ENCODE measurements at regions not wholly inside any gene's neighbourhood (a gene's known extent, or its start where the extent isn't known, plus 50 kb on each side); places are given as distances from the start of the nearest gene placed in this dataset.
A peak's percentile ranks its signal among the peaks of the same experiment; 100 is the strongest.
"Not testable (repeated sequence)": the region's sequence is repeated elsewhere in the genome, so short reads cannot be mapped to it uniquely, and the experiment has no call there.

DNA sequence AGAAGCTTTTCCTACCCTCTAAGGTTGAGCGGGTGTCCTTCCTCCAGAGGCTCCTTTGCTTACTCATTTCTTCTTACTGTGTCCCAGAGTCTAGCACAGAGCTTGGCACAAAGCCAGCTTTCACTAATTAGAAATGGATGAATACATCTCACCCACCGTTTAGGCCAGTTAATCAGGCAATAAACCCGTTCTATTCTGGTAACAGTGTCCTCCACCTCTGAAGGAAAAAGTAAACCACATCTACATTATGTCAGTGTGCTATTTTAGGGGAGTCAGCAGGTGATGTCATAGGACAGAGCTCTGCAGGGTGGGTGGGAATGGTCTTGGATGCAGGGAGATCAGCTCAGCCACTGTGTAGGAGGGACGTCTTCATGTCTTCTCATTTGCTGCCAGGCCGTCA lies 109.2 kb downstream of the OSTF1 start:
- TF ChIP-seq, protein P1, sequence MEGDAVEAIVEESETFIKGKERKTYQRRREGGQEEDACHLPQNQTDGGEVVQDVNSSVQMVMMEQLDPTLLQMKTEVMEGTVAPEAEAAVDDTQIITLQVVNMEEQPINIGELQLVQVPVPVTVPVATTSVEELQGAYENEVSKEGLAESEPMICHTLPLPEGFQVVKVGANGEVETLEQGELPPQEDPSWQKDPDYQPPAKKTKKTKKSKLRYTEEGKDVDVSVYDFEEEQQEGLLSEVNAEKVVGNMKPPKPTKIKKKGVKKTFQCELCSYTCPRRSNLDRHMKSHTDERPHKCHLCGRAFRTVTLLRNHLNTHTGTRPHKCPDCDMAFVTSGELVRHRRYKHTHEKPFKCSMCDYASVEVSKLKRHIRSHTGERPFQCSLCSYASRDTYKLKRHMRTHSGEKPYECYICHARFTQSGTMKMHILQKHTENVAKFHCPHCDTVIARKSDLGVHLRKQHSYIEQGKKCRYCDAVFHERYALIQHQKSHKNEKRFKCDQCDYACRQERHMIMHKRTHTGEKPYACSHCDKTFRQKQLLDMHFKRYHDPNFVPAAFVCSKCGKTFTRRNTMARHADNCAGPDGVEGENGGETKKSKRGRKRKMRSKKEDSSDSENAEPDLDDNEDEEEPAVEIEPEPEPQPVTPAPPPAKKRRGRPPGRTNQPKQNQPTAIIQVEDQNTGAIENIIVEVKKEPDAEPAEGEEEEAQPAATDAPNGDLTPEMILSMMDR (conservative IDR thresholded peaks at IDR 0.05; ENCODE audit: low read depth, low read length) = no peak
- H3K4me3 ChIP-seq (ENCODE audit: low read length) = no peak overlapping the region
- DNase-seq (ENCODE audit: low read depth) = peak; percentile 35

DNA sequence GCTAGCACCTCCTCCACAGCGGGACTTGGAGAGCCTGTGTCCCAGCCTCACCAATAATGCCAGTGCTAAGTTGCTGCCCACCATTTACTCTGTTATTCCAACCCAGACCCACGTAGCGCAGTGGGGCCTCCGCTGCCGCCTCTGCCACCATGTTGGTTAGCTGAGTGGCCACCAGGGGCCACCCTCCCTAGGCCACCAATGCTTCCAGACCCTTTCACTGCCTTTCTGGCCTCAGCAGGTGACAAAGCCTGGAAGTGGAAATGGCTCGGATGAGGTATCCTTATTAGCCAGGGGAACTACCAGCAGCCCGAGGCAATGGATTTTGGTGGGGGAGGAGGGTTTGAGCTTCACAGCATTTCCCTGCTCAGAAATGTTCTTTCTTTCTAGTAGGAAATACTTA lies 110.1 kb downstream of the OSTF1 start:
- no peak overlapping the region for H3K4me3 ChIP-seq (ENCODE audit: low read length)
- TF ChIP-seq, protein P1 (conservative IDR thresholded peaks at IDR 0.05; ENCODE audit: low read depth, low read length) = peak; percentile 8
- no peak for DNase-seq (ENCODE audit: low read depth)

DNA sequence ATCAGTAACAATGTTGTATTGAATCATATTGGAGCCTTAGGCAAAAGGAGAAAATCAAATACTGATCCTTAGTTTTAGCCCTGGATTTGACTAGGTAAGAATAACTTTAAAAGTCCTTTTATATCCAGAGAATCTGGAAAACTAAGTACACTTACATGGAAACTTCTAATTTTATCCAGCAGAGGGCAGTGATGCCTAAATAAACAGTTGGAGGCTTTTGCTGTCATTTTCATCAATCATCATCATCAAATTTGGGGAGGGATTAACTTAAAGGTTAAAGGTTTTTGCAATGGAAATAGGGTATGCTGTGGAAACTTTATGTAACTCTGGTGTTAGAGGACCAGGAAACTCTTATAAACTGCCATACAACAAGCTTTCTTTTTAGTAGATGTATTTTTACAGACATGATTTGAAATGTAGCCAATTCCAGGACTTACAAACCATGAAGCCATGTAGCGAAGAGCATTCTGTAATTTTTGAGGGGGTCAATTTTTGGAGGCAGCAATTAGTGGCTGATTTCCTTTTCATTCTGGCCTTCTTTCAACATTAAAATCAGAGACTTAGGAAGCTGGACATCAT lies 112.7 kb downstream of the OSTF1 start:
- TF ChIP-seq, protein P1 (conservative IDR thresholded peaks at IDR 0.05; ENCODE audit: low read depth, low read length) = peak; percentile 60
- no peak for DNase-seq (ENCODE audit: low read depth)
- H3K4me3 ChIP-seq (ENCODE audit: low read length) = no peak overlapping the region

DNA sequence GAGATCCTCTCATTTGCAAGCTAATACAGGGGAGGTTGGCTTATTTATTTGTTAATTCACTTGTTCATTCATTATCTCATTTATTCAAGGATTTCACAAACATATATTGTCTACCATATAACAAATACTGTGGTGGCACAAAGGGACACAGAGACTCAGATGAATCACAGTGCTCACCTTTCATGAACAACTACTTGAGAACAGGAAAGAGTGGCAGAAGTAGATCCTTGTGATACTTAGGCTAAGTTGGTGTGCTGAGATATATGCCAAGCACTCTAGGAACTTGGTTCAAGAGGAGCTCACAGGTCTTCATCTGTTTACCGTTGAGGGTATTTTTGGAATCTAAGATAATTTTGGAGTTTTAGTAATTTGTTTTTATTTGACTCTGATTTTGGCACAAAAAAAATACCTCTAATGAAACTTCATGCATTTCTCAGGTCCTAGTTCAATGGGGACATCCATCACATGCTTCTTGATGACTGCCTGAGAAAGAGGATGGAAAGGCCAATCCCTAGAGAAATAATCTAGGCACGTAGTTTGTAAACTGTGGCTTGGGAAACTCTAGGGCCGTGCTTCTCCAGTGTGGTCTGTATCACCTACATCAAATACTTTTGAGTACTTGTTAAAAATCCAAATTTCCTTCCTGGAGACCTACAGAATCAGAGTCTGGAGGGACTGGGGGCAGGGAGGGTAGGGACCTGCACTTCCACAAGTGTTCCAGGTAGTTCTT lies 113.3 kb downstream of the OSTF1 start:
- DNase-seq (ENCODE audit: low read depth) = no peak
- H3K4me3 ChIP-seq (ENCODE audit: low read length) = no peak overlapping the region
- TF ChIP-seq, protein P1 (conservative IDR thresholded peaks at IDR 0.05; ENCODE audit: low read depth, low read length) = no peak

DNA sequence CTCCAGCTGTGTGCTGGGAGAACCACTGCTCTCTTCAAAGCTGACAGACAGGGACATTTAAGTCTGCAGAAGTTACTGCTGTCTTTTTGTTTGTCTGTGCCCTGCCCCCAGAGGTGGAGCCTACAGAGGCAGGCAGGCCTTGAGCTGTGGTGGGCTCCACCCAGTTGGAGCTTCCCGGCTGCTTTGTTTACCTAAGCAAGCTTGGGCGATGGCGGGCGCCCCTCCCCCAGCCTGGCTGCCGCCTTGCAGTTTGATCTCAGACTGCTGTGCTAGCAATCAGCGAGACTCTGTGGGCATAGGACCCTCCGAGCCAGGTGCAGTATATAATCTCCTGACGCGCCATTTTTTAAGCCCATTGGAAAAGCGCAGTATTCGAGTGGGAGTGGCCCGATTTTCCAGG lies 119.7 kb downstream of the OSTF1 start:
- DNase-seq (ENCODE audit: low read depth); H3K4me3 ChIP-seq (ENCODE audit: low read length): not testable (repeated sequence)

DNA sequence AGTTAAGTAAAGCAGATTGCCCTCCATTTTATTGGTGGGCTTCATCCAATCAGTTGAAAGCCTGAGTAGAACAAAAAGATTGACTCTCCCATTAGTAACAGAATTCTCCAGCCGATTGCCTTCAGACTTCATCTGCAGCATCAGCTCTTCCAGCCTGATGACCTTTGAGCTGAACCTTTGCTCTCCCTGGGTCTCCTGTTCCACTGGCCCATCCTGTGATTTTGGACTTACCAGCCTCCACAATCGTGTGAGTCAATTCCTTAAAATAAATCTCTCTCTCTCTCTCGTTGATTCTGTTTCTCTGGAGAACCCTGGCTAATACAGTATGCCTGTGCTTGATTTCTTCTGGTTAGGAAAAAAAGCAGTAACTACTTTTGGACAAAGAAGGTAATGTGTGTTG lies 121.9 kb downstream of the OSTF1 start:
- H3K4me3 ChIP-seq (ENCODE audit: low read length) = no peak overlapping the region
- TF ChIP-seq, protein P1 (conservative IDR thresholded peaks at IDR 0.05; ENCODE audit: low read depth, low read length) = no peak
- DNase-seq (ENCODE audit: low read depth) = no peak

DNA sequence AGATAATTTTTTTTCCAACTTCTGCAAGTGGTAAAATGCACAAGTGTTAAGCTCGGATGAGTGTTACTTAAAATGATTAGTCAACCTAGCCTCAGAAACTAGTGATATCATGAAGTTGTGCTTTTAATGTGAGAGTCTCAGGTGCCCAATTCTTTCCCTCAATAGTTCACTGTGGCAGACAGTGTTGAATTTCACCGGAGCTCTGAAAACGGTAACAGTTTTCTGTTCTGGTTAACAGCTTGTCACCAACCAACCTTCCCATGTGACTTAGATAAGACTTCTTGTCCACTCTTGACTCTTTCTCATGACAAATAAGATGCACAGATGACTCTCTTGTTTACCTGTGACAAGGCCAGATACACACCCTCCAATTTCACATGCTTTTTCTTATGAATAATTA lies 125.5 kb downstream of the OSTF1 start:
- TF ChIP-seq, protein P1 (conservative IDR thresholded peaks at IDR 0.05; ENCODE audit: low read depth, low read length) = no peak
- DNase-seq (ENCODE audit: low read depth) = no peak
- H3K4me3 ChIP-seq (ENCODE audit: low read length) = no peak overlapping the region
